ENCODE measurements at regions not wholly inside any gene's neighbourhood (a gene's known extent, or its start where the extent isn't known, plus 50 kb on each side); places are given as distances from the start of the nearest gene placed in this dataset.

GRCh38 chr9:26566141-26566540, 326.5 kb downstream of the CAAP1 start:
- ChIA-PET CTCF (no interaction called here), POLR2A (no interaction called here)
- Histone ChIP-seq H3K9ac (no peak overlapping the region), H3K36me3 (replicated peaks in 1 of 2; ENCODE audit: control insufficient read depth in 1 of 2, insufficient read depth in 2 of 2, low read length in 1 of 2) (no peaks in the 10 kb centered on the region), H3K4me3 (ENCODE audit: low read depth in 2 of 2, low read length in 1 of 2) (no peak overlapping the region), H3K4me2 (no peak overlapping the region), H3K27me3 (ENCODE audit: insufficient read depth) (no peaks in the 10 kb centered on the region), H3K9me2 (no peaks in the 10 kb centered on the region), H3F3A (replicated peaks; ENCODE audit: insufficient read depth) (no peaks in the 10 kb centered on the region), H2AFZ (ENCODE audit: low read depth) (no peak overlapping the region), H3K4me1 (ENCODE audit: control insufficient read depth in 1 of 2, insufficient read depth in 2 of 2, low read depth in 1 of 2, low read length in 1 of 2) (no peaks in the 10 kb centered on the region), H3K9me3 (no peaks in the 10 kb centered on the region), H4K20me1 (ENCODE audit: insufficient read depth) (no peaks in the 10 kb centered on the region), H3K27ac (ENCODE audit: low read depth in 2 of 2, low read length in 1 of 2) (no peak overlapping the region), H3K79me2 (ENCODE audit: insufficient read depth) (no peaks in the 10 kb centered on the region)
- TF ChIP-seq EP300 (IDR thresholded peaks at IDR 0.05; ENCODE audit: borderline replicate concordance in 1 of 2, low read depth in 1 of 2, low read length in 1 of 2): no peak
- DNase-seq: no peak
- WGBS (ENCODE audit: low lambda C conversion rate): 14% methylated on average over 1 of the region's 1 CpG

- CTCF ChIA-PET: no interaction called here
- H3K4me1 ChIP-seq (ENCODE audit: control insufficient read depth in 1 of 2, insufficient read depth in 2 of 2, low read depth in 1 of 2, low read length in 1 of 2): no peaks in the 10 kb centered on the region
- H3K9me2 ChIP-seq: no peaks in the 10 kb centered on the region
- no peak overlapping the region for H3K9ac ChIP-seq
- DNase-seq: no peak
- H3K36me3 ChIP-seq (replicated peaks in 1 of 2; ENCODE audit: control insufficient read depth in 1 of 2, insufficient read depth in 2 of 2, low read length in 1 of 2): no peaks in the 10 kb centered on the region
- no peak overlapping the region for H3K4me2 ChIP-seq
- TF ChIP-seq MAX (IDR thresholded peaks at IDR 0.05; ENCODE audit: low read depth): no peak
- no peak for TF ChIP-seq NRF1 (IDR thresholded peaks at IDR 0.05; ENCODE audit: low read depth, low read length)
- no peak for TF ChIP-seq SMC3 (IDR thresholded peaks at IDR 0.05; ENCODE audit: low read depth, low read length)
- no peak for TF ChIP-seq MEF2A (IDR thresholded peaks at IDR 0.05; ENCODE audit: borderline replicate concordance, low read depth)
- TF ChIP-seq GABPA (IDR thresholded peaks at IDR 0.05; ENCODE audit: low read depth): no peak
- TF ChIP-seq SIN3A (IDR thresholded peaks at IDR 0.05; ENCODE audit: borderline replicate concordance, low read depth, low read length): no peak
- TF ChIP-seq USF1 (IDR thresholded peaks at IDR 0.05; ENCODE audit: borderline replicate concordance, low read depth): no peak
- no peak for TF ChIP-seq FOSL2 (IDR thresholded peaks at IDR 0.05; ENCODE audit: borderline replicate concordance, low read depth)
- no peak for TF ChIP-seq FOXJ3 (CRISPR knock-in tag; IDR thresholded peaks at IDR 0.05)
- no peak for TF ChIP-seq RFX5 (IDR thresholded peaks at IDR 0.05; ENCODE audit: low read length)
- TF ChIP-seq EP300 (IDR thresholded peaks at IDR 0.05; ENCODE audit: borderline replicate concordance in 1 of 2, low read depth in 1 of 2, low read length in 1 of 2): no peak
- no peak for TF ChIP-seq TCF12 (IDR thresholded peaks at IDR 0.05)
- TF ChIP-seq JUND (IDR thresholded peaks at IDR 0.05): no peak
- TF ChIP-seq TAF1 (IDR thresholded peaks at IDR 0.05; ENCODE audit: borderline replicate concordance, low read depth, low read length): no peak
- no peak overlapping the region for H3K27ac ChIP-seq (ENCODE audit: low read depth in 2 of 2, low read length in 1 of 2)
- no peak overlapping the region for H2AFZ ChIP-seq (ENCODE audit: low read depth)
- no peak overlapping the region for H3K4me3 ChIP-seq (ENCODE audit: low read depth in 2 of 2, low read length in 1 of 2)
- POLR2A ChIA-PET: no interaction called here
- WGBS (ENCODE audit: low lambda C conversion rate): 20% methylated on average over 2 of the region's 2 CpGs
- no peaks in the 10 kb centered on the region for H3K79me2 ChIP-seq (ENCODE audit: insufficient read depth)
- no peaks in the 10 kb centered on the region for H4K20me1 ChIP-seq (ENCODE audit: insufficient read depth)
- no peaks in the 10 kb centered on the region for H3K27me3 ChIP-seq (ENCODE audit: insufficient read depth)
- H3K9me3 ChIP-seq: no peaks in the 10 kb centered on the region
- no peaks in the 10 kb centered on the region for H3F3A ChIP-seq (replicated peaks; ENCODE audit: insufficient read depth)
Measured at GRCh38 chr9:26565118-26565517, 327.5 kb downstream of the CAAP1 start.

- Histone ChIP-seq H2AFZ (ENCODE audit: low read depth) (no peak overlapping the region), H3K9me2 (no peaks in the 10 kb centered on the region), H3K9me3 (no peaks in the 10 kb centered on the region), H3K79me2 (ENCODE audit: insufficient read depth) (no peaks in the 10 kb centered on the region), H3K36me3 (replicated peaks in 1 of 2; ENCODE audit: control insufficient read depth in 1 of 2, insufficient read depth in 2 of 2, low read length in 1 of 2) (no peaks in the 10 kb centered on the region), H3K9ac (no peak overlapping the region), H3K4me3 (ENCODE audit: low read depth in 2 of 2, low read length in 1 of 2) (no peak overlapping the region), H3K4me2 (no peak overlapping the region), H4K20me1 (ENCODE audit: insufficient read depth) (no peaks in the 10 kb centered on the region), H3K27me3 (ENCODE audit: insufficient read depth) (no peaks in the 10 kb centered on the region), H3K4me1 (ENCODE audit: control insufficient read depth in 1 of 2, insufficient read depth in 2 of 2, low read depth in 1 of 2, low read length in 1 of 2) (no peaks in the 10 kb centered on the region), H3F3A (replicated peaks; ENCODE audit: insufficient read depth) (no peaks in the 10 kb centered on the region), H3K27ac (ENCODE audit: low read depth in 2 of 2, low read length in 1 of 2) (no peak overlapping the region)
- WGBS (ENCODE audit: low lambda C conversion rate): 67% methylated on average over 1 of the region's 1 CpG
- DNase-seq: no peak
- POLR2A ChIA-PET: no interaction called here
- CTCF ChIA-PET: no interaction called here
- TF ChIP-seq EZH2phosphoT487 (IDR thresholded peaks at IDR 0.05; ENCODE audit: borderline replicate concordance, low read depth): no peak
- TF ChIP-seq USF1 (IDR thresholded peaks at IDR 0.05; ENCODE audit: borderline replicate concordance, low read depth): no peak
- no peak for TF ChIP-seq ZBTB33 (IDR thresholded peaks at IDR 0.05; ENCODE audit: borderline replicate concordance, low read depth)
- no peak for TF ChIP-seq GATA2 (CRISPR knock-in tag; IDR thresholded peaks at IDR 0.05)
- TF ChIP-seq MXI1 (IDR thresholded peaks at IDR 0.05; ENCODE audit: low read depth, low read length): no peak
Measured at GRCh38 chr9:26562338-26562737, 330.3 kb downstream of the CAAP1 start.

Measured in SK-N-SH (cell line).